B cell (primary cell): ENCODE measurements at regions not wholly inside any gene's neighbourhood (a gene's known extent, or its start where the extent isn't known, plus 50 kb on each side); places are given as distances from the start of the nearest gene placed in this dataset.

Source experiments
- ATAC-seq: fragments of 200-7000 bp; cut with Tn5 transposase; one replicate; pipeline ENCODE4 v1.10.0; 2021; ENCODE audit warnings: low read depth, mild to moderate bottlenecking, moderate number of reproducible peaks, moderate library complexity
- CTCF ChIA-PET: fragments of 350-600 bp; sonication (Branson Sonifier 250); formaldehyde crosslinking; loops from one replicate; lab custom pipeline; 2021; ENCODE audit warnings: antibody characterized with exemption, inconsistent platforms; lab: Charles Lee
- POLR2A ChIA-PET: fragments of 350-600 bp; sonication (Branson Sonifier 250); formaldehyde crosslinking; loops from one replicate; lab custom pipeline; 2021; ENCODE audit warnings: antibody characterized with exemption; lab: Charles Lee
- DNase-seq: peaks from one replicate; pipeline ENCODE4 v3.0.0; 2013
- H2AFZ ChIP-seq: 2 replicates; pipeline ENCODE4 v1.6.1; 2012; ENCODE audit warnings: mild to moderate bottlenecking, low read depth, low read length; ENCODE audit not compliant: insufficient read depth, poor library complexity, severe bottlenecking
- H3K27ac ChIP-seq, 2 donors: 1 replicate in 1 of 2; 2 replicates in 1 of 2; pipeline ENCODE4 v1.5.1; 2012 to 2013; ENCODE audit warnings: low read length in 2 of 2, mild to moderate bottlenecking in 2 of 2, moderate library complexity in 1 of 2
- H3K27me3 ChIP-seq, 4 experiments: fragments of 200-600 bp in 1 of 4; sonication (generic) in 1 of 4; replicated peaks in 1 of 4; 1 replicate in 2 of 4; 2 replicates in 2 of 4; pipeline versions ENCODE4 v1.6.1 to v1.7.0; 2013 to 2016; ENCODE audit warnings: low read length in 3 of 4, mild to moderate bottlenecking in 2 of 4, mixed read lengths in 1 of 4, moderate library complexity in 1 of 4; ENCODE audit not compliant: insufficient read depth in 4 of 4, control insufficient read depth in 3 of 4; ENCODE audit errors: control extremely low read depth in 1 of 4
- H3K36me3 ChIP-seq, 2 experiments: replicated peaks in 1 of 2; 1 replicate in 1 of 2; 2 replicates in 1 of 2; pipeline versions ENCODE4 v1.6.1 to v1.7.1; 2013; ENCODE audit warnings: low read length in 1 of 2; ENCODE audit not compliant: insufficient read depth in 2 of 2, control insufficient read depth in 1 of 2; ENCODE audit errors: control extremely low read depth in 1 of 2, extremely low read depth in 1 of 2
- H3K4me1 ChIP-seq, 2 donors: fragments of 200-600 bp in 1 of 2; sonication (generic) in 1 of 2; 1 replicate in 1 of 2; 2 replicates in 1 of 2; pipeline versions ENCODE4 v1.5.1 to v1.6.1; 2013 to 2017; ENCODE audit warnings: low read length in 2 of 2; ENCODE audit not compliant: control insufficient read depth in 2 of 2, insufficient read depth in 2 of 2
- H3K4me2 ChIP-seq: replicated peaks from 2 replicates; pipeline ENCODE3; 2012; ENCODE audit warnings: mild to moderate bottlenecking, low read depth, low read length; ENCODE audit not compliant: poor library complexity, severe bottlenecking
- H3K4me3 ChIP-seq, 5 experiments: fragments of 200-600 bp in 1 of 5; sonication (generic) in 1 of 5; 1 replicate in 3 of 5; 2 replicates in 2 of 5; pipeline versions ENCODE4 v1.5.1 to v1.7.0; 2011 to 2016; ENCODE audit warnings: low read length in 4 of 5, mild to moderate bottlenecking in 4 of 5, low read depth in 2 of 5, control low read depth in 1 of 5, moderate library complexity in 1 of 5; ENCODE audit not compliant: insufficient read depth in 1 of 5; ENCODE audit errors: control extremely low read depth in 1 of 5, extremely low read depth in 1 of 5
- H3K79me2 ChIP-seq: fragments of 200-600 bp; sonication (generic); one replicate; pipeline ENCODE4 v1.6.0; 2016; ENCODE audit warnings: low read length; ENCODE audit not compliant: control insufficient read depth, insufficient read depth
- H3K9ac ChIP-seq: fragments of 200-600 bp; sonication (generic); 2 replicates; pipeline ENCODE4 v1.6.1; 2017; ENCODE audit warnings: mild to moderate bottlenecking, low read length, moderate library complexity
- H3K9me3 ChIP-seq, 3 donors: one replicate each; pipeline versions ENCODE4 v1.6.1 to v1.7.1; 2013; ENCODE audit warnings: low read length in 2 of 3; ENCODE audit not compliant: control insufficient read depth in 2 of 3, insufficient read depth in 1 of 3; ENCODE audit errors: control extremely low read depth in 1 of 3
- H4K20me1 ChIP-seq: 2 replicates; pipeline ENCODE4 v1.6.0; 2012; ENCODE audit warnings: mild to moderate bottlenecking, low read length; ENCODE audit not compliant: insufficient read depth, control insufficient read depth, poor library complexity, severe bottlenecking
- H3K27ac Mint-ChIP-seq: one replicate; pipeline ENCODE4 v1.8.0; 2021; ENCODE audit warnings: mixed read lengths
- H3K27me3 Mint-ChIP-seq: one replicate; pipeline ENCODE4 v1.8.0; 2021; ENCODE audit warnings: mixed read lengths
- H3K4me1 Mint-ChIP-seq: one replicate; pipeline ENCODE4 v1.8.0; 2021; ENCODE audit warnings: mixed read lengths
- H3K4me3 Mint-ChIP-seq: one replicate; pipeline ENCODE4 v1.8.0; 2021; ENCODE audit warnings: mixed read lengths
- H3K9me3 Mint-ChIP-seq: one replicate; pipeline ENCODE4 v1.8.0; 2022; ENCODE audit warnings: mixed read lengths; ENCODE audit not compliant: insufficient read depth
- EZH2 ChIP-seq: IDR thresholded peaks from 2 replicates; pipeline ENCODE4 v1.6.1; 2012; ENCODE audit warnings: borderline replicate concordance, low read depth, mild to moderate bottlenecking, moderate library complexity, low read length; ENCODE audit not compliant: insufficient read depth, poor library complexity, severe bottlenecking
- WGBS: methylation state at CpG from one replicate; pipeline ENCODE4 v1.1.5; 2013; ENCODE audit warnings: missing lambda C conversion rate; ENCODE audit not compliant: insufficient coverage; 5-methylcytosine and 5-hydroxymethylcytosine counted together
- intact Hi-C: fragments of 100-400 bp; cut with micrococcal nuclease; formaldehyde crosslinking; loops from one replicate; pipeline ENCODE4 v1.10.0; 2022
- TF ChIP-seq, protein P1 (sequence below): fragments of 200-600 bp; IDR thresholded peaks from one replicate; pipeline ENCODE4 v1.8.0; 2022; ENCODE audit warnings: antibody characterized with exemption, mild to moderate bottlenecking

DNA sequence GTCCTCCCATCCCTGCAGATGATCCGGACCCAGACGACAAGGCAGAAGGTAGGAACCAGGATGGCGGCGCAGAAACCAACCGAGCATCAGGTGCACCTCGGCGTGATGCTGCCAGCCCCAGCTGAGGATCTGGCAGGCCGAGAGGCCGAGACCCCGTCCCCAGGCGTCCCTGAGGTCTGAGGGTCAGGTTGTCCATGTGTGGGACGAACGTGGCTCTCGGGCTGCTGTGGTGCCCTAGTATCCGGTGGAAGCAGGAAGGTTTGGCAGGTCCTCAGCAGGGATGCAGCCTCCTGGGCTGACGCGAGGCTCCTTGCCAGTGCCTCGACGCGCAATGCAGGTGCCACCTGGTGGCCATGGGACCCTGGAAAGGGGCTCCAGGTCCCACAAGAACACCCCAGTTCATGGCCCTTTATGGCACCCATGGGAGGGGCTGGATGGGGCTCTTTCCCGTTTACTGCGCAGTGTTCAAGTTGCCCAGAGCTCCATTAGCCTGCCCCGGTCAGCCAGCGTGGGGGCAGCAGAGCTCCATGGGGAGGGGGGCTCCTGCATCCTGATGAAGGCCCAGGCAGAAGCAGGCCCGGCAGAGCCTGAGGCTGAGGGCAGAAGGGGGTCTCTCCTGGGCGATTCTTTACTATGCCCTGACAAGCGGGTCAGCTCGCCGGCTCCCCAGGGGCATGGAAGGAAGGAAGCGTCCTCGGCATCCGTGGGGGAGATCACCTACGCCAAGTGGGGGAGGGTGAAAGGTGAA, 129.9 kb downstream of the CTTN start:
- WGBS, result 86% methylated on average over 33 of the region's 33 CpGs
- Mint-ChIP-seq H3K9me3 (peaks cover 4% of the 10 kb centered on the region), H3K4me1 (no peaks in the 10 kb centered on the region), H3K4me3 (no peak overlapping the region), H3K27ac (no peak overlapping the region), H3K27me3 (peaks cover 5% of the 10 kb centered on the region)
- POLR2A ChIA-PET, result no interaction called here
- H2AFZ ChIP-seq, result no peak overlapping the region
- peaks cover 0 to 10% (median 0%) of the 10 kb centered on the region in 3 donors for H3K9me3 ChIP-seq
- no peak overlapping the region for H3K27ac ChIP-seq
- H4K20me1 ChIP-seq, result no peaks in the 10 kb centered on the region
- no peak overlapping the region for H3K4me3 ChIP-seq
- no peak overlapping the region for H3K9ac ChIP-seq
- no peak overlapping the region for H3K4me2 ChIP-seq
- CTCF ChIA-PET, result no interaction called here
- no peaks in the 10 kb centered on the region for H3K4me1 ChIP-seq
- H3K79me2 ChIP-seq, result no peaks in the 10 kb centered on the region
- DNase-seq, result no peak
- intact Hi-C loops, result no loop called here
- ATAC-seq, result no peak
- H3K27me3 ChIP-seq, result peaks cover 0 to 2% (median 0%) of the 10 kb centered on the region in 4 experiments
- TF ChIP-seq, protein P1, sequence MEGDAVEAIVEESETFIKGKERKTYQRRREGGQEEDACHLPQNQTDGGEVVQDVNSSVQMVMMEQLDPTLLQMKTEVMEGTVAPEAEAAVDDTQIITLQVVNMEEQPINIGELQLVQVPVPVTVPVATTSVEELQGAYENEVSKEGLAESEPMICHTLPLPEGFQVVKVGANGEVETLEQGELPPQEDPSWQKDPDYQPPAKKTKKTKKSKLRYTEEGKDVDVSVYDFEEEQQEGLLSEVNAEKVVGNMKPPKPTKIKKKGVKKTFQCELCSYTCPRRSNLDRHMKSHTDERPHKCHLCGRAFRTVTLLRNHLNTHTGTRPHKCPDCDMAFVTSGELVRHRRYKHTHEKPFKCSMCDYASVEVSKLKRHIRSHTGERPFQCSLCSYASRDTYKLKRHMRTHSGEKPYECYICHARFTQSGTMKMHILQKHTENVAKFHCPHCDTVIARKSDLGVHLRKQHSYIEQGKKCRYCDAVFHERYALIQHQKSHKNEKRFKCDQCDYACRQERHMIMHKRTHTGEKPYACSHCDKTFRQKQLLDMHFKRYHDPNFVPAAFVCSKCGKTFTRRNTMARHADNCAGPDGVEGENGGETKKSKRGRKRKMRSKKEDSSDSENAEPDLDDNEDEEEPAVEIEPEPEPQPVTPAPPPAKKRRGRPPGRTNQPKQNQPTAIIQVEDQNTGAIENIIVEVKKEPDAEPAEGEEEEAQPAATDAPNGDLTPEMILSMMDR, result no peak
- no peak for TF ChIP-seq EZH2
- no peaks in the 10 kb centered on the region for H3K36me3 ChIP-seq

DNA sequence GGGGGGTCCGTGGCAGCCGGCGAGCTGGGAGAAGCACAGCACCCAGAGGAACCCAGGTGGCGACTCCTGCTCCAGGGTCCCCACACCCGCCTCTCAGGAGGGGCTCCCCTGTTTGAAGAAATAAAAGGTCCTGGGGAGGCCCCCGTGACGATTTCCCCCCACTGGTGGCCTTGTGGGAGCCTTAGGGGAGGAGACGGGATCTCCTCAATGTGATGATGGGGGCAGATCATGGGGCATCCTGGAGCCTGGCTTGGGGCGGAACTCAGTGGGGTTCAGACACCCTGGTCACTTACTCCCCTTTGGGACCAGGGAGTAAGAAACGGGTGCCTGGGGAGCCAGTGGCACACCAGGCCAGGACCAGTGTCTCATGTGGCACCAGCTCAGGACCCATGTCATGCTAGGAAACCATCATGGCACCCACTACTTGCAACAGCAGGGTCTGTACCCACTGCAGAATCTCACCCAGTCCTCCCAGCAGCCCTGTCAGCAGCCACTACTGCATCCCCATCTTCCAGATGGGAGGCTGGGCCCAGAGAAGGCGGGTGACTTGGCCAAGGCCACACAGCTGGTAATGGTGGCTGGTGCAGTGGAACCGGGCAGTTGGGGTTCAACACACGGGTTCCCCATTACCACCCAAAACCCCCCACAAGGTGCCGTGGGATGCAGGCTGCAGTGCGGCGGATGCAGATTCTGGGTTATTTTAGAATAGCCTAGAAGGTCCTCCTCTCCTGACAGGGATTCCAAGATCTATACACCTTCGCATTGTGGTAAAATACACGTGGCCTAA, 130.7 kb downstream of the CTTN start:
- no peak for ATAC-seq
- ChIA-PET POLR2A (no interaction called here), CTCF (no interaction called here)

More for the DNA sequence above, 130.7 kb downstream of the CTTN start:
- Histone ChIP-seq H3K36me3 (no peaks in the 10 kb centered on the region), H3K4me2 (no peak overlapping the region), H3K9ac (no peak overlapping the region), H3K27ac (no peak overlapping the region), H3K9me3 (peaks cover 0 to 15% (median 0%) of the 10 kb centered on the region in 3 donors), H3K4me1 (no peaks in the 10 kb centered on the region), H3K27me3 (peaks cover 0 to 2% (median 0%) of the 10 kb centered on the region in 4 experiments), H4K20me1 (no peaks in the 10 kb centered on the region), H3K4me3 (no peak overlapping the region), H2AFZ (no peak overlapping the region), H3K79me2 (no peaks in the 10 kb centered on the region)
- Mint-ChIP-seq H3K27me3 (peaks cover 5% of the 10 kb centered on the region), H3K4me1 (no peaks in the 10 kb centered on the region), H3K9me3 (peaks cover 9% of the 10 kb centered on the region), H3K27ac (no peak overlapping the region), H3K4me3 (no peak overlapping the region)
- WGBS, result 93% methylated on average over 18 of the region's 18 CpGs
- intact Hi-C loops, result no loop called here
- TF ChIP-seq EZH2, result no peak
- TF ChIP-seq, protein P1, result no peak
- DNase-seq, result no peak
